ENCODE measurements at regions not wholly inside any gene's neighbourhood (a gene's known extent, or its start where the extent isn't known, plus 50 kb on each side); places are given as distances from the start of the nearest gene placed in this dataset.

DNA sequence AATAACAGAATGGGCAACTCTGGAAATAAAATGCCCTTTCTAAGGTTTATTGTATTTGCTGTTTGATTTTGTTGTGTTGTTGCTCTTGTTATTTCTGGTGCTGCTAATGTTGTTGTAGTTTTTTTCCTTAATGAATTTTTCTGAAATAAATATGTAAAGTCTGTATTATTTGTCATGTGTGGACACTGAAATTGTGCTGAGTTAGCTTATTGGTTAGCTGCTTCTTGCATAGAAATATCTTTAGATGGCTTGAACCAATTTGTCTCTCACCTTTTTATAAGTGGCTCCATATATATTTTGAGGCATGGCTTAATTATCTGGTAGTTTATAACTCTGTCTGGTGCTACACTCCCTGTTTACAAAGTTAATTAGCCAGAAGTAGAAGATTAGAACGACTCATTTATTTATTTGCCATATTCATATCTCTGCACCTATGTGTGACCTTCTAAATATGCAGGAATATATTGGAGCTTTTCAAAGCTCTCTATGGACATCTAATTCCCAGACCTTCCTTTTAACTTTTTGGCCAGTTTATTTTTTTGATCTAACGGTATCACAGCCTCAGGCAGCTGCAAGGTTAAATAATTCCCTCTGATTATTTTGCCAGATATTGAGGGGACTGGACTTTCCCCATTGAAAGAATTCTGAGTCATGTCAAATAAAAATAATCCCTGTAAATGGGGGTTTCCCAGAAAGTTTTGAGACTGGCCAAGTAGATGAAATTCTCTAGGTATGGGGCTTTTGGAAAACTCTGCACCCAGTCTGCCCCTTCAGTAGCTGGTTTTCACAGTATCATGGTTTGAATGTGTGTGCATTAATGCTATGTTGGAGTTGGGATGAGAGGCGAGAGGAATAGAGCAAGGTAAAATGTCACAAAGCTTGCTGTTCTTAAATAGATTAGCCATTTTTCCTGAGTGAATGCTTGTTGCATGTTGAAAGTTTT is 1331.7 kb upstream of the MIR17HG start:
- no peaks in the 10 kb centered on the region for H3K4me1 ChIP-seq
- H3K36me3 ChIP-seq (ENCODE audit: control insufficient read depth, insufficient read depth, low read length): no peaks in the 10 kb centered on the region
- H3K79me2 ChIP-seq: no peaks in the 10 kb centered on the region
- no peaks in the 10 kb centered on the region for H3K9me3 ChIP-seq (ENCODE audit: control insufficient read depth, low read length)
- H3K9ac ChIP-seq: no peak overlapping the region
- H3K4me3 ChIP-seq (ENCODE audit: low read depth, low read length): no peak overlapping the region
- TF ChIP-seq, protein P1, sequence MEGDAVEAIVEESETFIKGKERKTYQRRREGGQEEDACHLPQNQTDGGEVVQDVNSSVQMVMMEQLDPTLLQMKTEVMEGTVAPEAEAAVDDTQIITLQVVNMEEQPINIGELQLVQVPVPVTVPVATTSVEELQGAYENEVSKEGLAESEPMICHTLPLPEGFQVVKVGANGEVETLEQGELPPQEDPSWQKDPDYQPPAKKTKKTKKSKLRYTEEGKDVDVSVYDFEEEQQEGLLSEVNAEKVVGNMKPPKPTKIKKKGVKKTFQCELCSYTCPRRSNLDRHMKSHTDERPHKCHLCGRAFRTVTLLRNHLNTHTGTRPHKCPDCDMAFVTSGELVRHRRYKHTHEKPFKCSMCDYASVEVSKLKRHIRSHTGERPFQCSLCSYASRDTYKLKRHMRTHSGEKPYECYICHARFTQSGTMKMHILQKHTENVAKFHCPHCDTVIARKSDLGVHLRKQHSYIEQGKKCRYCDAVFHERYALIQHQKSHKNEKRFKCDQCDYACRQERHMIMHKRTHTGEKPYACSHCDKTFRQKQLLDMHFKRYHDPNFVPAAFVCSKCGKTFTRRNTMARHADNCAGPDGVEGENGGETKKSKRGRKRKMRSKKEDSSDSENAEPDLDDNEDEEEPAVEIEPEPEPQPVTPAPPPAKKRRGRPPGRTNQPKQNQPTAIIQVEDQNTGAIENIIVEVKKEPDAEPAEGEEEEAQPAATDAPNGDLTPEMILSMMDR (IDR thresholded peaks at IDR 0.05): no peak
- no peak overlapping the region for H3K27ac ChIP-seq
- no peak overlapping the region for H3K4me2 ChIP-seq (ENCODE audit: low read length)
- no peak overlapping the region for H2AFZ ChIP-seq
- no peaks in the 10 kb centered on the region for H3K27me3 ChIP-seq (ENCODE audit: control insufficient read depth, insufficient read depth, low read length)

DNA sequence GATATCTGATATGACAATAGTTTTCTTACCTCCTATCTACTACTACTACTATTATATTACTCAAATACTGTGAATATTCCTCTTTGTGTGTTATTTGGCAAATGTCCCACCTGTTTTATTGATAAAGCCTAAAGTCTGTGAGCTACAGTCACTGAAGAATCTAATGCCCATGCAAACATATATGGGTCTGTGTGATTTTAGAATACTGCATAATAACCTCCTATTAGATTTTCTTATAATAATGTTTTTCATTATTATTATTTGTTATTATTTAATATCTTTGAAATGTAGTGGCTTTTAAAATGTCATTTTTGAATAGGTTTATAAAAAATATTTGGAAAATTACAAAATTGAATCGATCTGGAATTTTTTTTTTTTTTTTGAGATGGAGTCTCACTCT is 1330.8 kb upstream of the MIR17HG start:
- H3K4me1 ChIP-seq: no peaks in the 10 kb centered on the region
- no peaks in the 10 kb centered on the region for H3K27me3 ChIP-seq (ENCODE audit: control insufficient read depth, insufficient read depth, low read length)
- H3K79me2 ChIP-seq: no peaks in the 10 kb centered on the region
- H3K4me2 ChIP-seq (ENCODE audit: low read length): no peak overlapping the region
- TF ChIP-seq, protein P1 (IDR thresholded peaks at IDR 0.05): no peak
- H3K9me3 ChIP-seq (ENCODE audit: control insufficient read depth, low read length): no peaks in the 10 kb centered on the region
- H2AFZ ChIP-seq: no peak overlapping the region
- H3K4me3 ChIP-seq (ENCODE audit: low read depth, low read length): no peak overlapping the region
- H3K36me3 ChIP-seq (ENCODE audit: control insufficient read depth, insufficient read depth, low read length): no peaks in the 10 kb centered on the region
- H3K9ac ChIP-seq: no peak overlapping the region
- no peak overlapping the region for H3K27ac ChIP-seq

DNA sequence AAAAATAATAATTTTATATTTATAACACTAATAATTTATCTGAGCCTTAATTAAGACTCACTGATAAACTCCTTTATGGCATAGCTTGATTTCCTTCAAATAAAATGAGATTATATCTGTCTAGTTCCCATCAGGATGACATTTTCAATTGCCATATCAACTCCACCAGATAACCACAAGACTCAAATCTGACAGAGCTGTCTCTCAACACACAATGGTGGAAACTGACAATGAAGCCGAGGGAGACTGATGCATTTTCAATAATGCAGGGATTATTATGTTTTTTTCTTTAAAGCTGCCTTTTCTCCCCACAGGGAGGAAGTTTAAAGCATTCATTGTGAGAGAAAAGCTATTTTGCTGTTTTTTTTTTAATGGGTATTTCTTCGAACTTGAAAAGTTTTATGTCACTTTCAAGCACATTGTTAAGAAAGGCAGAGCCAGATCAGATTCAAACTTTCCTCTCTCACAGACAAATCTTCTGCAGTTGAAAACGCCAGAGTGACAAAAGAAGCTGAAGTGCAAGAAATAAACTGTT is 1326.9 kb upstream of the MIR17HG start:
- H3K4me2 ChIP-seq (ENCODE audit: low read length): no peak overlapping the region
- H3K9me3 ChIP-seq (ENCODE audit: control insufficient read depth, low read length): no peaks in the 10 kb centered on the region
- H3K4me1 ChIP-seq: no peaks in the 10 kb centered on the region
- TF ChIP-seq, protein P1 (IDR thresholded peaks at IDR 0.05): no peak
- no peak overlapping the region for H3K27ac ChIP-seq
- H3K36me3 ChIP-seq (ENCODE audit: control insufficient read depth, insufficient read depth, low read length): no peaks in the 10 kb centered on the region
- no peaks in the 10 kb centered on the region for H3K27me3 ChIP-seq (ENCODE audit: control insufficient read depth, insufficient read depth, low read length)
- no peaks in the 10 kb centered on the region for H3K79me2 ChIP-seq
- H3K9ac ChIP-seq: no peak overlapping the region
- H2AFZ ChIP-seq: no peak overlapping the region
- no peak overlapping the region for H3K4me3 ChIP-seq (ENCODE audit: low read depth, low read length)

DNA sequence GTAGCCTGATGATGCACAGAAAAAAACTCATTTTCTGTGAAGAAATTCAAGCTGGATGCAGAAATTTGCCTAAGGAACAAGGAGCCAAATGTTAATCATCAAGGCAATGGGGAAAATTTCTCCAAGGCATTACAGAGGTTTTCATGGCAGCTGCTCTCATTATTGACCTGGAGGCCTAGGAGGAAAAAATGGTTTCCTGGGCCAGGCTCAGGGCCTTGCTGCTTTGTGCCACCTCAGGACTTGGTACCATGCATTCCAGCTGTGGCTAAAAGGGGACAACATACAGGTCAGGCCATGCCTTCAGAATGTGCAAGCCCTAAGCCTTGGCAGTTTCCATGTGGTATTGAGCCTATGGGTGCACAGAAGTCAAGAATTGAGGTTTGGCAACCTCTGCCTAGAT is 1320.1 kb upstream of the MIR17HG start:
- no peaks in the 10 kb centered on the region for H3K27me3 ChIP-seq (ENCODE audit: control insufficient read depth, insufficient read depth, low read length)
- H3K36me3 ChIP-seq (ENCODE audit: control insufficient read depth, insufficient read depth, low read length): no peaks in the 10 kb centered on the region
- H3K9me3 ChIP-seq (ENCODE audit: control insufficient read depth, low read length): no peaks in the 10 kb centered on the region
- no peak overlapping the region for H3K4me3 ChIP-seq (ENCODE audit: low read depth, low read length)
- TF ChIP-seq, protein P1 (IDR thresholded peaks at IDR 0.05): no peak
- H2AFZ ChIP-seq: no peak overlapping the region
- no peaks in the 10 kb centered on the region for H3K79me2 ChIP-seq
- H3K4me1 ChIP-seq: no peaks in the 10 kb centered on the region
- no peak overlapping the region for H3K4me2 ChIP-seq (ENCODE audit: low read length)
- H3K9ac ChIP-seq: no peak overlapping the region
- H3K27ac ChIP-seq: no peak overlapping the region

Data from parathyroid adenoma (tissue), 2 donors.